Activated naive CD4-positive, alpha-beta T cell treated with anti-CD3 and anti-CD28 coated beads, Interleukin-2, amount 50 U/mL, for 72 hours (primary cell): ENCODE measurements at regions not wholly inside any gene's neighbourhood (a gene's known extent, or its start where the extent isn't known, plus 50 kb on each side); places are given as distances from the start of the nearest gene placed in this dataset.

Source experiments
- ATAC-seq, 2 donors: fragments of 150-1000 bp; cut with Tn5 transposase; 2 replicates each; pipeline ENCODE4 v1.10.0; 2021; ENCODE audit warnings: mild to moderate bottlenecking in 2 of 2, moderate library complexity in 2 of 2
- DNase-seq, 2 donors: peaks; one replicate each; pipeline ENCODE4 v3.0.0; 2021 to 2022; ENCODE audit warnings: low spot score in 2 of 2
- H3K27ac Mint-ChIP-seq, 2 donors: one replicate each; pipeline ENCODE4 v1.8.0; 2022; ENCODE audit warnings: mild to moderate bottlenecking in 2 of 2, mixed read lengths in 2 of 2
- H3K36me3 Mint-ChIP-seq, 2 donors: one replicate each; pipeline ENCODE4 v1.8.0; 2022; ENCODE audit warnings: mixed read lengths in 2 of 2
- H3K9me3 Mint-ChIP-seq, 2 donors: one replicate each; pipeline ENCODE4 v1.8.0; 2022; ENCODE audit warnings: mixed read lengths in 2 of 2

DNA sequence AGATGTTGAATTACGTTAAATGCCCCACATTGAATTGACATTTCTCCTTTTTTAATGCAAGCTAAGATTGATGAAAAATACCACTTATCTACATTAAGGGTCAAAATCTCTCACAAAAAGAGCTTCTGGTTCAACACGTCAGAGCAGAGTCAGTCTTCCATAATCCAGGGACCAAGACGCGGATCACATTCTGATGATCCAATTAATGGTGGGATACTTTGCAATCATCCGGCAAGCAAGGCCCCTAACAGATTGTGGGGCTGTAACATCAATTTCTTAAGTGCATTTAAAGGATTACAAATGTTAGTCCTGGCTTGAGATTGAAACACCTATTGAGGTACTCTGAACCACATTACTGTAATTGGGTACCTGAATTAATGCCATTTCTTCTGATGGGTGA is 120.2 kb upstream of the ESRRG start:
- ATAC-seq (no peak), DNase-seq (no peak)
- H3K36me3 Mint-ChIP-seq = peaks cover 0 to 5% of the 10 kb centered on the region in 2 donors
- peaks cover 9 to 20% of the 10 kb centered on the region in 2 donors for H3K9me3 Mint-ChIP-seq
- no peak overlapping the region for H3K27ac Mint-ChIP-seq

DNA sequence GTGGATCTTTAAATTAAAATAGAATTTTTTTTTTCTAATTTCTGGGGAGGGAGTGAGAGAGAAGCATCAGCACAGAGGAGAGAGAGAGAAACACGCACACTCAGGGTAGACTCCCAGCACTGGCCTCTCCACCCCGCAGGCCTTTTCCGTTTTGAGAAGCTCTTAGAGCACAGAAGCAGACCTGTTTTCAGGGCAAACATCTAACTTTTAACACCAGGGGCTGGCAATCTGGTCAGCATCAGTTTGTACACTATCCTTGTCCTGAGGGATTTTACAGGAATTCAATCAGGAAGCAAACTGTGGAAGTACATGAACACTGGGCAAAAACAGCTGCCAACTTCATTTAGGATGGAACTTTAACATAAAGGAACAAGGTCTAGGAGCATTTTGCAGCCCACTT is 117.9 kb upstream of the ESRRG start:
- H3K27ac Mint-ChIP-seq = no peak overlapping the region
- ATAC-seq = no peak
- no peak for DNase-seq
- peaks cover 9 to 20% of the 10 kb centered on the region in 2 donors for H3K9me3 Mint-ChIP-seq
- H3K36me3 Mint-ChIP-seq = peaks cover 0 to 5% of the 10 kb centered on the region in 2 donors

DNA sequence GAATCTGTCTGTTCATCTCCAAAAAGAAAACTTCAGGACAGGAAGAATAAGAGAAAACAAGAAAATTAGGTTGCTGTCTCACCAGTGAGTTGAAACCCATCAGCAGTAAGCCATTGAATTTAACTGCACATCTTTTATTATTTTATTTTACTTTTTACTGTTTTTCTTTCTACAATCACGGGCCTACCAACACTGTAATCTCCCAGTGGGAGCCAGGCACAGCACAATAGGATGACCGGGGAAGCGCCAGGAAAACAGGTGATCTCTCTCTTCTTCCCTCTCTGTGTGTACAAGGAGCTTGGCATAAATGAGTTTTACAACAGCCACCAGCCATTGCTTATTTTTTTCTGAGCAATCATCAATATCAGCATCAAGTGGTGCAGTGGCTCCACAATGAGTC is 113.1 kb upstream of the ESRRG start:
- no peak for DNase-seq
- peaks cover 0 to 10% of the 10 kb centered on the region in 2 donors for H3K36me3 Mint-ChIP-seq
- no peak for ATAC-seq
- H3K27ac Mint-ChIP-seq = no peak overlapping the region
- H3K9me3 Mint-ChIP-seq = peaks cover 16 to 20% of the 10 kb centered on the region in 2 donors

DNA sequence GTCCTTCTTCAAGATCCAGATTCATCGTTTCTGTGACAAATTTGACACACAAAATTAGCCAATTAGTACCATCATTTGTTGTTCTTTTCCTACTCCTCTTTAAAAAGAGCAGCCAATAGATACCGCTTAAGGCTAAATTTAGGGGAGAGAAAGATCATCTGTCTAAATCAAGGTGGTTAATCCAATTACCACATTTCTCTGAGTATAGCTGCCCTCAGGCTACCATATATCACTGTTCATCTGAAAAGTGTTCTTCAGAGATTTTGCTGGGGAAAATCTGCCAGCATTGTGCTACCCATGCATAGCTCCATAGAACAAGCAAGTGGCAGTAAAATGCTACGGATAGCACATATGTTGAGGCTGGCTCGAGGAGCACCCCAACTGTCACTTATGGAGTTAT is 110.3 kb upstream of the ESRRG start:
- H3K27ac Mint-ChIP-seq = no peak overlapping the region
- peaks cover 17 to 20% of the 10 kb centered on the region in 2 donors for H3K9me3 Mint-ChIP-seq
- ATAC-seq (no peak), DNase-seq (no peak)
- peaks cover 0 to 10% of the 10 kb centered on the region in 2 donors for H3K36me3 Mint-ChIP-seq

DNA sequence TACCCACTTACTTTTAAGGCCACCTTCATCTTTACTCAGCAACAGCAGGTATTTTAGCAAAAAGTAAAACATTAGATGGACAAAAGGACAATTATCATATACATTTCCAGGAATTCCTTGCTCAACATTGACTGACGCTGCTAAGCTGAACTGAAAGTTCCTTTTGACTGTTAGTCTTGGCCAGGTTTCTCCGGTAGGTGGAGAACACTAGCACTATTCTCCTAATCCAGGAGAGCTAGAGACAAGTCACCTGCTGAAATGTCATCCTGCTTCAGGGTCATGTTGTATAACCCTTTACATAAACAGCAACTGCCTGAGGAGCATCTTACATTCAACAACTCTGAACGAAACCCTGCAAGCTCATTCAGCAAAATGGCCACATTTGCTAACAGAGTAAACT is 109.0 kb upstream of the ESRRG start:
- Mint-ChIP-seq H3K9me3 (peaks cover 20% of the 10 kb centered on the region in 2 donors), H3K27ac (no peak overlapping the region), H3K36me3 (peaks cover 0 to 10% of the 10 kb centered on the region in 2 donors)
- no peak for DNase-seq
- ATAC-seq = no peak

DNA sequence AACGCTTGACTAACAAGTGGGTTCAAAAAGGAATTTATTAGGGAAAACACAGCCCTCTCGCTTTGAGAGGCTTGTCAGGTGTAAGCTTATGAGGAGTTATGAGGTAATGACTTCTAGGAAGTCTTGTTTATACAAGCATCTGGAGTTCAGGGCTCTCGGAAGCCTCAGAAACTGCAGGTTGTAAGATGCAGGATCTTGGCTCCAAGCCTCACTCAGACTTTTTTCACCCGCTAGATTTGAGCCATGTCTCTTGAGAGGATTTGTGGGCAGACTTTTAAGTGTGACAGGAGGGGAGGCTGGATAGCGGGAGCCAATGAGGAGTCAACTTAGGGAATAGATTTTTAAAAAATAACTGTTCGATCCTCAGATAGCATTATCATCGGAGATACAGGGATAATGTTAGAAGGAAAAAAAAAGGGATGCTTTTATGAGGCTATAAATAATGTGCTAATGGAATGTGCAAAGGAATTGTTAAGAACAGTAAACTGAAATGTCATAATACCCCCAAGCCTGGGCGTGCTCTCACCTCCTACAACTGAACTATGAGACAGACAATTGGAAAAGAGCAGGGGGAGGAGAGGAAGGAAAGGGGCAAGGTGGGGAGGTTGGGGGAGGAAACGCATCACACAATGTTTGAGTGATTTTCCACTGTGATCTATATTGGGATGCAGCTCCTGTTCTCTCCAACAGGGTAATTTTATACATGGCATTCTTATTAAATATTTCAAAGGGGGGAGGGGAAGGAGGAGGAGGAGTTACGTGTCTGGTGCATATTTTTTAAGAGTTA is 107.4 kb upstream of the ESRRG start:
- ATAC-seq (no peak), DNase-seq (no peak)
- Mint-ChIP-seq H3K27ac (no peak overlapping the region), H3K9me3 (peaks cover 20 to 21% of the 10 kb centered on the region in 2 donors), H3K36me3 (peaks cover 0 to 10% of the 10 kb centered on the region in 2 donors)

DNA sequence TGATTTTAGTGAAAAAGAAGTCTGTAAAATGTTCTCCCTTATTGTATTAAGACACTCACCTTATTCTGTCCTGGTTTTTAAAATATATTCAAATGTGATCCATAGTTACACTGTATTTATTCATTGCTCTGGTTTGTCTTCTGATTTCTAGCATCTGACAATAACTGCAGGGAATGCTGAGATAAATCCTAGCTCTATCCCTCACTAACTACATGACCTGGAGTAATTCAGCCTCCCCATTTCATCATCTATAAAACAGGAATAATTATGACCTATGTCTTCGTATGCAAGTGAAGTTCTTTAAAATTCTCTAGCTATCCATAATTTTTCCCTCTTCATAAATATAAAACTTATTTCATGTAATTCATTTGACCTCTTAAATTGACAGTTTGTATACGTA is 104.0 kb upstream of the ESRRG start:
- DNase-seq (no peak), ATAC-seq (no peak)
- no peak overlapping the region for H3K27ac Mint-ChIP-seq
- H3K36me3 Mint-ChIP-seq = no peaks in the 10 kb centered on the region
- peaks cover 9 to 10% of the 10 kb centered on the region in 2 donors for H3K9me3 Mint-ChIP-seq

DNA sequence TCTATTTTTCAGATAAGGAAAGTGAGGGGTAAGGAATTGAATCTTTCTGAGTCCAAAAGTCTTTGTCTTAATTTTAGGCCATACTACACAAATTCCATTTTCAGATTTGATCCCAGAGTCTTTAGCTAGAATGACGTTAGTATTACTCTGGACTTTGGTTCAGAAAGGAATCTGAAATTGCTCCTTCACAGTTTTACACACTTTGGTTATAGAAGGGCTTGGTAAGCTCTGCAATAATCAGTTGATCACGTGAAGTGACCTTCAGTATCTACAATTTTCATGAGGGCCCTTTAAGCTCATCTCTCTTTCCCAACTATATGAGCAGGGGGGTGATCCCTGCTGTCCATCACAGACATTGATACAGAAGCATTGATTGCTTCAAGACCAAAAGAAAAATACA is 103.4 kb upstream of the ESRRG start:
- no peak for DNase-seq
- Mint-ChIP-seq H3K36me3 (no peaks in the 10 kb centered on the region), H3K27ac (no peak overlapping the region), H3K9me3 (peaks cover 9 to 10% of the 10 kb centered on the region in 2 donors)
- ATAC-seq = no peak

DNA sequence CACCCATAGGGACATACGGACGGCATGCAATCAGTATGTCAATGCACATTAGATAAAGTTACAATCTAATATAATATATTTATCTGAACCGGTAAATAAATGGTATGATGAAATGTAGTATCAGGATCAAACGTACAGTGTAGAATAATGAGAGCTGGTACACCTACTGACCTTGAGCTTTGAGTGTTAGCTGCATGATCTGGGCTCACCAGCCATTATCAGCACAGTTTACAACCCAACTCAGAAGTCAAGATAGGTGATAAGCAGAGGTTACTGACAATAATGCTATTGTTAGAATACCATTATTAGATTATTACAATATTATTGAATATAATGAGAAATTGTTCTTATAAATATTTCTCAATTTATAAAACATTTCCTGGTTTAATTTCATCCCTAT is 103.0 kb upstream of the ESRRG start:
- H3K27ac Mint-ChIP-seq = no peak overlapping the region

DNA sequence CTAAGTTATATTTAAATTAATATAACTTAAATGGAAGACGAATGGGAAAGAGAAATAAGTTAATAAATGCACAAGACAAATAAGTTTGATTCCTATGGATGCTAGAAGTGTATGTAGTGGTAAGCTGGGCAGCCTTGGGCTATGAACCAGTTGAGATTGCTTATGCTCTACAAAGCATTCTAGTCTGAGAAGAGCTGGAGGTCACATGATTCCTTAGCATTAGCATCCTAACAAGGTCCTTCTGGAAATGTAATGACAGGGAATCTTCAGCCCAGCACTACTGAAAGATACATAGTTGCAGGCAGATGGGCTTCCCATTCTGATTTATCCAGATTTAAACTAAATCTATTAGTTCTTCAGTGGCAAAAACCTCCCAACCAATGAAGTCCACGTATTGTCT is 102.3 kb upstream of the ESRRG start:
- no peak for ATAC-seq
- Mint-ChIP-seq H3K36me3 (no peaks in the 10 kb centered on the region), H3K9me3 (peaks cover 8 to 9% of the 10 kb centered on the region in 2 donors), H3K27ac (no peak overlapping the region)
- no peak for DNase-seq

More for the DNA sequence above, 103.0 kb upstream of the ESRRG start:
- no peak for ATAC-seq
- DNase-seq = no peak
- Mint-ChIP-seq H3K9me3 (peaks cover 9 to 10% of the 10 kb centered on the region in 2 donors), H3K36me3 (no peaks in the 10 kb centered on the region)

DNA sequence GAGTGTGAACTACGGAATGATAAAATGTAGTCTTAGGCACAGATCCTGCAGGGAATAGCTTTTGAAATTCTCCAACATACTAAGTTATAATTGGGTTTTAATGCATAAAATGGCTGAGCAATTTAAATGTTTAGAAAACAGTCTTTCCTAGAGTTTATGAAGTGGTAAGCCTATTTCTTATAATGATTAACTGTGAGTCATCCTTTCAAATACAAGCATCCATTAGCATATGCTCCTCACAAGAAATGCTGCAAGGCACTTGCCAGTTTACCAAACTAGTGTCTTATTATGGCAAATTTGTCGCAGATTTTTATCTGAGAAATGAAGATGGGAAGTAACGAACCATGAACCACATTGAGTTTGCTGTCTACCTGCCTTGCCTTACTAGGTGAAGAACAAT is 101.3 kb upstream of the ESRRG start:
- DNase-seq = no peak
- H3K36me3 Mint-ChIP-seq = no peaks in the 10 kb centered on the region
- ATAC-seq = no peak
- peaks cover 3 to 5% of the 10 kb centered on the region in 2 donors for H3K9me3 Mint-ChIP-seq
- no peak overlapping the region for H3K27ac Mint-ChIP-seq

DNA sequence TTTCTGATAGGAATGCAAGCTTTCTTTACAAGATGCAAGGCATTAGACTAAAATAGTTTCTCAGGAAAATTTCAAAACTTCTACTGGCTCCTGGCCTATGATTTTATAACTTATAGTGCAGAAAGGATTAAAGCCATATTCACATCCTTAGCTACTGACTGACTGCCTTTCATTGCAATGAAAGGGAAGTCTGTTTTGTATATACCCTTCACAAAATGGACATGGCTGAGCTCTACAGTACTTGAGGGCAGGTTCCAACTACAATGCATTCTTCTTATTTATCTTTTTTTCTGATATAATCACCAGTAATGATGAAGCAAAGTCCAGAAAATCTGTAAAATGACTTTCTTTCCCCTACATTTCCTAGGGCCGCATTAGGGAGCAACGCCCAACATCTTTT is 100.5 kb upstream of the ESRRG start:
- Mint-ChIP-seq H3K36me3 (no peaks in the 10 kb centered on the region), H3K9me3 (peaks cover 4 to 6% of the 10 kb centered on the region in 2 donors), H3K27ac (no peak overlapping the region)
- DNase-seq (no peak), ATAC-seq (no peak)

DNA sequence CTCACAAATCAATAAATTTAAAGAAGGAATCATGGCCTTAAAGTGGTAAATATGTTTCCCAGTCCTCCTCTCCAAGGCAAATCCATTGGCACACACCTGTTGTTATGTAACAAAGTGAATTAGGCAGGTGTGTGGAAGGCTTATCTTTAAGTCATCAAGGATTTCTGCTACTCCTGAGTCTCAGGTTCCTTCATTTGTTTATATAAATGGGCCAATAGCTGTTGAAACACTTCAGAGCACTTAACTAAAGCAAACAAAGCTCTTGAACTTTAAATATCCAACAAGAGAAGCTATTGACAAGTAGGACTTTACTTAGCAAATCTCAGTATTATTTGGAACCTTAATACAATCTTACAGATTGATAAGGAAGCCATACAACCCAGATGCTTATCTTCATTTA is 99.3 kb upstream of the ESRRG start:
- no peaks in the 10 kb centered on the region for H3K36me3 Mint-ChIP-seq
- peaks cover 4 to 10% of the 10 kb centered on the region in 2 donors for H3K9me3 Mint-ChIP-seq
- ATAC-seq (no peak), DNase-seq (no peak)
- no peak overlapping the region for H3K27ac Mint-ChIP-seq

DNA sequence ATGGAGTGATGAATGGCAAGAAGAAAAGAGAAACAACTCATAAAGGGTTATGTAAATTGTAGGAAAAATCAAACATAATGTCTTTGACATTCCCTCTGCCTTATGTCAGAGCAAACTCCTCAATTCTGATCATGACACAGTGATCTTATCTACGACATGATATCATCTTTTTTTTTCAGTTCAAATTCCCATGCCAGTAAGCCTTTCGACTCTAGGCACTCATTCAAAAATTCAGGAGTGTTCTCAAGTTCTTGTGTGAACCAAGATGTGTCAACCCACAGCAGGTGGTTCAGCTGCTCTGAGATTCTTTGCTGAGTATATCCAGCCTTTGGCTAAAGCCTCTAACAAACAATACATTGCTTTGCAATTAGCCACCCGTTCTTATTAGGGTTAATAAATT is 97.1 kb upstream of the ESRRG start:
- no peak for DNase-seq

DNA sequence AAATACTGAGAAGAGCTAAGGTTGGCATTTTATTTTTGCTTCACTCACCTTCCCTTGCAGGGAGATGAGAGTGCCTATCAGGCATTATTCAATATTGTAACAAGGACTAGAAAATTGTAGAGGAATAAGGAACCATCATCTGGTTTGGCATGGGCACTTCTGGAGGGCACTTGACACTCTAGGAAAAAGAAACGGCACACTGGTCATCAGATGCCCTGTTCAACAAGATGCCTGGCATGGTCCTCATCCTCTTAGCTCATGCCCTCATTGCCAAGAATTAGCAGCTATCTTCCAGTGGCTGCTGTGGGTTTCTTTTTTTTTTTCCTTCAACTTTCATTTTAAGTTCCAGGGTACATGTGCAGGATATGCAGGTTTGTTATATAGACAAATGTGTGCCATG is 95.1 kb upstream of the ESRRG start:
- ATAC-seq (no peak), DNase-seq (no peak)
- Mint-ChIP-seq H3K9me3 (peaks cover 4 to 5% of the 10 kb centered on the region in 2 donors), H3K36me3 (no peaks in the 10 kb centered on the region), H3K27ac (no peak overlapping the region)

More for the DNA sequence above, 97.1 kb upstream of the ESRRG start:
- no peak for ATAC-seq
- Mint-ChIP-seq H3K27ac (no peak overlapping the region), H3K36me3 (no peaks in the 10 kb centered on the region), H3K9me3 (peaks cover 4 to 5% of the 10 kb centered on the region in 2 donors)

DNA sequence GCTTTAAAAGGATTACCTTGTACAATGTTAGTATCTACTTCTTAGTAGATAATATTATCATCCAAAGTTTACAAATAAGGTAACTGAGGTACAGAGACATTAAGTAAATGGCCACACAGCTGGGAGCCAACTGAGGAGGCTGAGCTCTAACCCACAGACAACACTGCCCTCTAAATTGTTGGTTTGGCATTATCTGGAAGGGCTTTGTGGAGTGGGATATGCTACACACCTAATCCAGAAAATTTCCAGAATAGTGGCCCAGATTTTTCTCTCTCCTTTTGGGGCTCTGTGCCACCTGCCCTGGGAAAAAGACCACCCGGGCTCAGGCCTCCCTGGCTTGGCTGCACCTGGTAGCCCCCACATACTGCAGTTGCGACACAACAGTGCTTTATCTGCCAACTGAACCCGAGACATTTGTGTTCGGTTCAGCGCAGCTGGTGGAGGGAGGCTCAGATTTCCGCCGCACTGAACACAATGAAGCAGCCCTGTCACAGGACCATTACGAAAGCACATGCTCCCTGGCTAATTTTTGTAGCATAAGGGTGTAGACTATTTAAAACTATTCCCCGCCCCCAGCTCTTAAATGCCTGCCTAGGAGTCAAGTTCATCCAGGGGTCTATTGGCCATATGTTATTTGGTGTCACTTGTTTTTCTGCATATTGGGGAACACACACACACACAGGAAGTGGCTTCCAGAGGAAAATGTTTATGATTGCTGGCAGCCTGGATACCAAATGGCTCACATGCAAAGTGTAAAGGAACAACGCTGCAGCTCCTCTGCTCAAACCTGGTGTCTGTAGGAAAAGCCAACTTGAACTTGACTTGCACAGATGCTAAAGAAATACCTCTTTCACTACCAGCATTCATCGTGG is 92.3 kb upstream of the ESRRG start:
- Mint-ChIP-seq H3K27ac (no peak overlapping the region), H3K9me3 (peaks cover 4 to 5% of the 10 kb centered on the region in 2 donors), H3K36me3 (no peaks in the 10 kb centered on the region)
- DNase-seq (no peak), ATAC-seq (no peak)

DNA sequence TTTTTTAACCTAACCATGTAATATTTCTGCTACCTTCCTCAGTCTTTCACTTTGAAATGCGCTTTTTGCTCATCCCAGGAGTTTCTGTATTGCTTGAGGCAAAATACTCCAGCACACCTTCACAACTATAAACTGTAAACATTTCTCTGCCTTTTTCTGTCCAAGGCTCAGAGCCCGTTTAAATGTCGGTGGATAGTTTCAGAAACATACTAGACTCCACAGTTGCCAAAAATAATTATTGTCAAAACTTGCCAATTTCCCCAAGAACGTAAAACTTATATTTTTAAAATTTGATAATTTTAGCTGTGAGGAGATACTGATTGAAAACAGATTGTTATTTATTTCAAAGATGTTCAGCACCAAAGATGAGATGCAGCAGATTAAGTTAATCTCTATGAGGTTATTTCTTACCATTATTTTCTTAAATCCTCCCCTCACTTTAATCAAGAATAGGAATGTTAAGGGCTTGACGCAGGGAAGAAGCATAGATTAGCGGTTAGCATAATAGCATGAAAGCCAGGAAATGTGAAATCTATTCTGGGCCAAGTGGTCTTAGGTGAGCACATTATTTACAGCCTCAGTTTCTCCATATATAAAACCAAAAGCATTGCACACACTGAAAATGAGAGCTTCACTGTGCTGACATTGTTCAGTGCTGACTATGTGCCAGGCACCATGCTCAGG is 91.5 kb upstream of the ESRRG start:
- DNase-seq (no peak), ATAC-seq (no peak)
- no peak overlapping the region for H3K27ac Mint-ChIP-seq
- H3K36me3 Mint-ChIP-seq = no peaks in the 10 kb centered on the region
- H3K9me3 Mint-ChIP-seq = peaks cover 3 to 5% of the 10 kb centered on the region in 2 donors
